PC-3 (cell line): ENCODE measurements at regions not wholly inside any gene's neighbourhood (a gene's known extent, or its start where the extent isn't known, plus 50 kb on each side); places are given as distances from the start of the nearest gene placed in this dataset.

Source experiments
- ATAC-seq: fragments of 200-7000 bp; cut with Tn5 transposase; 2 replicates; pipeline ENCODE4 v1.9.1; 2020; ENCODE audit warnings: mild to moderate bottlenecking, moderate library complexity
- BruUV-seq: library from RNA; stranded (reverse); fragments of 400-500 nt; replicated peaks from 2 replicates; lab custom pipeline; 2021; lab: Mats Ljungman, UMichigan
- CTCF ChIA-PET: fragments of 300-600 bp; sonication (Branson Sonifier 250); formaldehyde crosslinking; loops from one replicate; lab custom pipeline; 2022; ENCODE audit warnings: antibody characterized with exemption; lab: Charles Lee
- POLR2A ChIA-PET: fragments of 300-600 bp; sonication (Branson Sonifier 250); formaldehyde crosslinking; loops from one replicate; lab custom pipeline; 2022; ENCODE audit warnings: antibody characterized with exemption; ENCODE audit not compliant: unreplicated experiment; lab: Charles Lee
- DNase-seq: peaks from one replicate; pipeline ENCODE4 v3.0.0-alpha.2; 2015
- H2AFZ ChIP-seq: fragments of 300-600 bp; sonication (generic); 2 replicates; pipeline ENCODE4 v1.6.0; 2016; ENCODE audit warnings: antibody characterized with exemption, low read length
- H3F3A ChIP-seq: fragments of 300-600 bp; sonication (generic); one replicate; pipeline ENCODE4 v1.6.0; 2017; ENCODE audit warnings: antibody characterized with exemption, low read length, control low read depth, mild to moderate bottlenecking; ENCODE audit not compliant: unreplicated experiment
- H3K27ac ChIP-seq: fragments of 300-600 bp; sonication (generic); 2 replicates; pipeline ENCODE4 v1.5.1; 2016; ENCODE audit warnings: mild to moderate bottlenecking, low read length
- H3K27me3 ChIP-seq: fragments of 300-600 bp; sonication (generic); 2 replicates; pipeline ENCODE4 v1.6.1; 2016; ENCODE audit warnings: low read length, mixed read lengths
- H3K36me3 ChIP-seq: fragments of 300-600 bp; sonication (generic); 2 replicates; pipeline ENCODE4 v1.6.1; 2016; ENCODE audit warnings: low read depth, mixed run types, low read length, mixed read lengths
- H3K4me1 ChIP-seq: fragments of 300-600 bp; sonication (generic); 2 replicates; pipeline ENCODE4 v1.5.1; 2016; ENCODE audit warnings: low read length; ENCODE audit not compliant: insufficient read depth
- H3K4me2 ChIP-seq: fragments of 300-600 bp; sonication (generic); 2 replicates; pipeline ENCODE4 v1.6.0; 2016; ENCODE audit warnings: low read length
- H3K4me3 ChIP-seq: fragments of 300-600 bp; sonication (generic); 2 replicates; pipeline ENCODE4 v1.5.1; 2016; ENCODE audit warnings: mild to moderate bottlenecking, low read length, mixed read lengths
- H3K79me2 ChIP-seq: fragments of 300-600 bp; sonication (generic); 2 replicates; pipeline ENCODE4 v1.6.1; 2017; ENCODE audit warnings: low read length, mixed read lengths
- H3K9ac ChIP-seq: fragments of 300-600 bp; sonication (generic); 2 replicates; pipeline ENCODE4 v1.6.0; 2016; ENCODE audit warnings: mild to moderate bottlenecking, low read length
- H3K9me2 ChIP-seq: fragments of 300-600 bp; sonication (generic); replicated peaks from 2 replicates; pipeline ENCODE4 v1.6.1; 2016; ENCODE audit warnings: mixed run types, low read length, mixed read lengths
- H3K9me3 ChIP-seq: fragments of 300-600 bp; sonication (generic); 2 replicates; pipeline ENCODE4 v1.6.1; 2016; ENCODE audit warnings: low read length, mixed read lengths
- H4K20me1 ChIP-seq: fragments of 300-600 bp; sonication (generic); 2 replicates; pipeline ENCODE4 v1.6.1; 2016; ENCODE audit warnings: low read length, mixed read lengths
- CTCF ChIP-seq: fragments of 300-600 bp; sonication (generic); conservative IDR thresholded peaks from 2 replicates; pipeline ENCODE4 v1.5.1; 2017; ENCODE audit warnings: antibody characterized with exemption, low read depth, mild to moderate bottlenecking, low read length
- EZH2 ChIP-seq: fragments of 300-600 bp; sonication (generic); IDR thresholded peaks from one replicate; pipeline ENCODE4 v1.6.1; 2017; ENCODE audit warnings: antibody characterized with exemption, mild to moderate bottlenecking, low read length; ENCODE audit not compliant: unreplicated experiment
- EZH2phosphoT487 ChIP-seq: fragments of 300-600 bp; sonication (generic); IDR thresholded peaks from 2 replicates; pipeline ENCODE4 v1.6.1; 2018; ENCODE audit warnings: mild to moderate bottlenecking, antibody characterized with exemption, low read length, borderline replicate concordance
- intact Hi-C: fragments of 100-400 bp; cut with micrococcal nuclease; formaldehyde crosslinking; loops from 2 replicates; pipeline ENCODE4 v1.9.0; 2023

GRCh38 chr13:100797921-100798320 is 123.3 kb upstream of the TMTC4 start:
- Histone ChIP-seq H3K27me3 (no peaks in the 10 kb centered on the region), H3F3A (no peaks in the 10 kb centered on the region), H3K4me2 (no peak overlapping the region), H3K9ac (no peak overlapping the region), H3K79me2 (no peaks in the 10 kb centered on the region), H3K9me3 (no peaks in the 10 kb centered on the region), H3K4me1 (no peaks in the 10 kb centered on the region), H3K27ac (no peak overlapping the region), H4K20me1 (no peaks in the 10 kb centered on the region), H2AFZ (no peak overlapping the region), H3K36me3 (no peaks in the 10 kb centered on the region), H3K4me3 (no peak overlapping the region), H3K9me2 (no peaks in the 10 kb centered on the region)
- intact Hi-C loops, result no loop called here
- no peak for ATAC-seq
- no peak for TF ChIP-seq EZH2phosphoT487
- no peak for TF ChIP-seq EZH2
- no peak for TF ChIP-seq CTCF
- BruUV-seq, result no TSS peak
- no peak for DNase-seq
- ChIA-PET CTCF (no interaction called here), POLR2A (no interaction called here)

GRCh38 chr13:100796463-100796862 is 121.9 kb upstream of the TMTC4 start:
- H3K27ac ChIP-seq, result no peak overlapping the region
- no peaks in the 10 kb centered on the region for H3K36me3 ChIP-seq
- BruUV-seq, result no TSS peak
- no peak for ATAC-seq
- TF ChIP-seq EZH2, result no peak
- no peaks in the 10 kb centered on the region for H3K79me2 ChIP-seq
- no peak overlapping the region for H3K4me3 ChIP-seq
- no peaks in the 10 kb centered on the region for H3K9me3 ChIP-seq
- no peak for DNase-seq
- POLR2A ChIA-PET, result no interaction called here
- H3K4me2 ChIP-seq, result no peak overlapping the region
- H3K9me2 ChIP-seq, result no peaks in the 10 kb centered on the region
- intact Hi-C loops, result no loop called here
- no peaks in the 10 kb centered on the region for H3K4me1 ChIP-seq
- no peaks in the 10 kb centered on the region for H4K20me1 ChIP-seq
- no peaks in the 10 kb centered on the region for H3F3A ChIP-seq
- CTCF ChIA-PET, result no interaction called here
- no peak overlapping the region for H2AFZ ChIP-seq
- no peaks in the 10 kb centered on the region for H3K27me3 ChIP-seq
- no peak overlapping the region for H3K9ac ChIP-seq

- H3K4me2 ChIP-seq, result no peak overlapping the region
- H3K9me2 ChIP-seq, result no peaks in the 10 kb centered on the region
These were observed 120.0 kb upstream of the TMTC4 start for GRCh38 chr13:100794575-100794974.

More at GRCh38 chr13:100794575-100794974, 120.0 kb upstream of the TMTC4 start:
- ChIA-PET POLR2A (no interaction called here), CTCF (no interaction called here)
- no peak for ATAC-seq
- H3K4me3 ChIP-seq, result no peak overlapping the region
- intact Hi-C loops, result no loop called here
- H3K9ac ChIP-seq, result no peak overlapping the region
- H2AFZ ChIP-seq, result no peak overlapping the region
- H3F3A ChIP-seq, result no peaks in the 10 kb centered on the region
- no peaks in the 10 kb centered on the region for H3K79me2 ChIP-seq
- H3K27me3 ChIP-seq, result peaks cover 2% of the 10 kb centered on the region; the same call in 1 of the 2 replicates
- no peak overlapping the region for H3K27ac ChIP-seq
- H4K20me1 ChIP-seq, result no peaks in the 10 kb centered on the region
- no peak for DNase-seq
- no peak for TF ChIP-seq CTCF
- BruUV-seq, result no TSS peak
- no peaks in the 10 kb centered on the region for H3K36me3 ChIP-seq
- H3K9me3 ChIP-seq, result no peaks in the 10 kb centered on the region
- no peaks in the 10 kb centered on the region for H3K4me1 ChIP-seq
